Tibial artery (tissue), 4 donors: ENCODE measurements at regions not wholly inside any gene's neighbourhood (a gene's known extent, or its start where the extent isn't known, plus 50 kb on each side); places are given as distances from the start of the nearest gene placed in this dataset.
"Not testable (repeated sequence)": the region's sequence is repeated elsewhere in the genome, so short reads cannot be mapped to it uniquely, and the experiment has no call there.

Source experiments
- DNase-seq, 2 donors: peaks; one replicate each; pipeline ENCODE4 v3.0.0-alpha.2; 2019
- H3K27ac ChIP-seq, 2 donors: fragments of 200-600 bp; sonication (generic) in 1 of 2; 1 replicate in 1 of 2; 2 replicates in 1 of 2; pipeline ENCODE4 v1.5.1; 2018 to 2019; ENCODE audit warnings: mild to moderate bottlenecking in 1 of 2
- H3K27me3 ChIP-seq, 2 donors: fragments of 200-600 bp; sonication (generic) in 1 of 2; one replicate each; pipeline versions ENCODE4 v1.5.1 to v1.6.0; 2016 to 2019
- H3K36me3 ChIP-seq, 3 donors: fragments of 200-600 bp; sonication (generic) in 2 of 3; one replicate each; pipeline ENCODE4 v1.5.1; 2016 to 2019; ENCODE audit warnings: mild to moderate bottlenecking in 2 of 3
- H3K4me1 ChIP-seq, 4 donors: fragments of 200-600 bp; sonication (generic) in 2 of 4; 1 replicate in 3 of 4; 2 replicates in 1 of 4; pipeline ENCODE4 v1.5.1; 2016 to 2019
- H3K4me3 ChIP-seq, 2 donors: fragments of 200-600 bp; sonication (generic) in 1 of 2; 1 replicate in 1 of 2; 2 replicates in 1 of 2; pipeline ENCODE4 v1.5.1; 2018 to 2019; ENCODE audit warnings: mild to moderate bottlenecking in 2 of 2
- H3K9me3 ChIP-seq, 3 donors: fragments of 200-600 bp; sonication (generic) in 1 of 3; one replicate each; pipeline ENCODE4 v1.5.1; 2016 to 2019
- intact Hi-C: fragments of 100-400 bp; cut with DNase I; formaldehyde crosslinking; loops from one replicate; pipeline ENCODE4 v1.15.0; 2023; ENCODE audit warnings: low total_unique reads
- TF ChIP-seq, protein P1 (sequence below), 2 experiments: fragments of 200-600 bp in 1 of 2; fragments of 450-650 bp in 1 of 2; IDR thresholded peaks; one replicate each; pipeline ENCODE4 v1.5.1; 2017 to 2019; ENCODE audit warnings: antibody characterized with exemption in 2 of 2, mild to moderate bottlenecking in 1 of 2, moderate library complexity in 1 of 2

DNA sequence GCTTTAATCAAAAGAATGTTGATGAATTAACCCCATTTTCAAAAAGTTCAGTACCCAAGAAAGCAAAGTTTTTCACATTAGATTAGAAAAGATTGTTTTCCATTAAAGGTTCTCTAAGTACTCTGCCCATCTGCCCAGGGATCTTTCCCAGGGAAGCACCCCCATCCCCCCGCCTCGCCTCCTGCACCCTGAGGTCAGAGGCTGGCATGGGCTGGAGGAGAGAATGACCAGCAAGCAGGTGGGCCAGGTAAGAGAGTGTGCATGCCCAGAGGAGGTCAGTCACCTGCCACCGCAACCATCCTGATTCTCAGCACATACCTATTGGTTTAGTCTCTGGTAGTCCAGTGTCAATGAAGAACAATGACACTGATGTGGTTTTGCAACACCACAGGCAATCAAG, 279.4 kb upstream of the ZNF507 start:
- H3K27ac ChIP-seq, result no peak overlapping the region
- no peaks in the 10 kb centered on the region for H3K9me3 ChIP-seq

DNA sequence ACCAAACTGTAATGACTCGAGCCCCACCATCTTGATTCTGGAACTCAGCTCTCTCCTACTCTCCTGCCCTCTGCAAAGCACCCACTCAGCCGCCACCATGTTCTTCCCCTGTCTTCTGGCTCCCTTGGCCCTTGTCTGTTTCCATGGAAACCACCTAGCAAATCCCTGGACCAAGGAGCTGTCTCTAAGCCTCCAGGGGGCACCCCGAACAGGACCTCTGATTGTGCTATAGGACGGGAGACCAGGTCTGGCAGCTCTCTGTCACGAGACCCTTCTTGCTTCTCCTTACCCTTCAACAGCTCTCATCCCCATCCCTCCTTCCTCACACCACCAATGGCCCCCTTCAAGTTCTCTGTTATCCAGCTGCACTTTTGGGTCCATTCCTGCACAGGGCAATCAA, 277.7 kb upstream of the ZNF507 start:
- intact Hi-C loops, result no loop called here
- TF ChIP-seq, protein P1, sequence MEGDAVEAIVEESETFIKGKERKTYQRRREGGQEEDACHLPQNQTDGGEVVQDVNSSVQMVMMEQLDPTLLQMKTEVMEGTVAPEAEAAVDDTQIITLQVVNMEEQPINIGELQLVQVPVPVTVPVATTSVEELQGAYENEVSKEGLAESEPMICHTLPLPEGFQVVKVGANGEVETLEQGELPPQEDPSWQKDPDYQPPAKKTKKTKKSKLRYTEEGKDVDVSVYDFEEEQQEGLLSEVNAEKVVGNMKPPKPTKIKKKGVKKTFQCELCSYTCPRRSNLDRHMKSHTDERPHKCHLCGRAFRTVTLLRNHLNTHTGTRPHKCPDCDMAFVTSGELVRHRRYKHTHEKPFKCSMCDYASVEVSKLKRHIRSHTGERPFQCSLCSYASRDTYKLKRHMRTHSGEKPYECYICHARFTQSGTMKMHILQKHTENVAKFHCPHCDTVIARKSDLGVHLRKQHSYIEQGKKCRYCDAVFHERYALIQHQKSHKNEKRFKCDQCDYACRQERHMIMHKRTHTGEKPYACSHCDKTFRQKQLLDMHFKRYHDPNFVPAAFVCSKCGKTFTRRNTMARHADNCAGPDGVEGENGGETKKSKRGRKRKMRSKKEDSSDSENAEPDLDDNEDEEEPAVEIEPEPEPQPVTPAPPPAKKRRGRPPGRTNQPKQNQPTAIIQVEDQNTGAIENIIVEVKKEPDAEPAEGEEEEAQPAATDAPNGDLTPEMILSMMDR (IDR thresholded peaks at IDR 0.05), result no peak
- no peaks in the 10 kb centered on the region for H3K4me1 ChIP-seq

More for the DNA sequence above, 279.4 kb upstream of the ZNF507 start:
- Histone ChIP-seq H3K4me3 (no peak overlapping the region), H3K4me1 (no peaks in the 10 kb centered on the region), H3K36me3 (no peaks in the 10 kb centered on the region), H3K27me3 (peaks cover 0 to 3% of the 10 kb centered on the region in 2 donors)
- TF ChIP-seq, protein P1 (IDR thresholded peaks at IDR 0.05), result no peak
- no peak for DNase-seq
- intact Hi-C loops, result no loop called here

DNA sequence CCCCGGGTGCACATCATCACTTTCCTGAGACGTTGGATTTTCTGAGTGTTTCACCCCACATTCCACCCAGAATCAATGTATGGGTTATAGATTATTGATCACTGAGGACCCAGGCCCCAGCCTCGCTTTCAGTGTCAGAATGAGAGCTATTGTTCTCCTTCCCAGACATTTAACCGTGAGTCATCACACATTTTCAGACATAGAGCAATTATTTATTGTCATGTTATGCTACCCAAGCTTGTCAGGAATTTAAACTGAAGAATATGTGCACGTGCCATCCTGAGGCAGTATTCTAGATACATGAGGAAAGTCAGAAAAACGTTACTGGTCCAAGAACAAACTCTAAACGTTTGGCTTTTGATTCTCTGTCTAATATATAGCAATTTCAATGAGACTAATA, 276.6 kb upstream of the ZNF507 start:
- Histone ChIP-seq H3K27me3 (peaks cover 0 to 3% of the 10 kb centered on the region in 2 donors), H3K4me3 (no peak overlapping the region), H3K4me1 (no peaks in the 10 kb centered on the region), H3K27ac (no peak overlapping the region), H3K36me3 (no peaks in the 10 kb centered on the region), H3K9me3 (no peaks in the 10 kb centered on the region)
- no peak for DNase-seq
- TF ChIP-seq, protein P1 (IDR thresholded peaks at IDR 0.05), result no peak
- intact Hi-C loops, result no loop called here

More for the DNA sequence above, 277.7 kb upstream of the ZNF507 start:
- Histone ChIP-seq H3K27me3 (peaks cover 0 to 3% of the 10 kb centered on the region in 2 donors), H3K9me3 (no peaks in the 10 kb centered on the region), H3K4me3 (no peak overlapping the region), H3K36me3 (no peaks in the 10 kb centered on the region), H3K27ac (no peak overlapping the region)
- DNase-seq, result no peak

DNA sequence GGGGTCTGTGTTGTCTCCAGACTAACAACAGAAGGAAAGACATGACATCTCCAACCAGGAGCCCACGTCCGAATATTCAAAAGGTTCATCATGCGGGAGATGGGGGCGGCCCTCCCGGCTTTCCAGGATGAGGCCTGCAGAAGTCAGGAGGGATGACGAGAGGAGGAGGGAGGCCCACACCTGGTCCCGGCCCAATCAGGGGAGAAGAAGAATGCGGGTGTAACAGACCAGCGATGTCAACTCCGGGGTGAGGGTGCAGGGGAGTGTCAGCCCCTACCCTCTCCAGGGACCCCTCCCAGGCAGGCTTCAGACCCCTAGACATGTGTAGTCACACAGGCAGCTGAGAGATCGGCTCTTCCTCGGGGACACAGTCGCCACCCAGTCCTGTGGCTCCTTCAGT, 275.3 kb upstream of the ZNF507 start:
- H3K4me3 ChIP-seq, result no peak overlapping the region
- TF ChIP-seq, protein P1 (IDR thresholded peaks at IDR 0.05), result no peak
- no peaks in the 10 kb centered on the region for H3K36me3 ChIP-seq
- intact Hi-C loops, result no loop called here
- H3K27me3 ChIP-seq, result peaks cover 0 to 3% of the 10 kb centered on the region in 2 donors
- H3K9me3 ChIP-seq, result no peaks in the 10 kb centered on the region
- H3K27ac ChIP-seq, result no peak overlapping the region
- H3K4me1 ChIP-seq, result no peaks in the 10 kb centered on the region
- DNase-seq, result no peak

DNA sequence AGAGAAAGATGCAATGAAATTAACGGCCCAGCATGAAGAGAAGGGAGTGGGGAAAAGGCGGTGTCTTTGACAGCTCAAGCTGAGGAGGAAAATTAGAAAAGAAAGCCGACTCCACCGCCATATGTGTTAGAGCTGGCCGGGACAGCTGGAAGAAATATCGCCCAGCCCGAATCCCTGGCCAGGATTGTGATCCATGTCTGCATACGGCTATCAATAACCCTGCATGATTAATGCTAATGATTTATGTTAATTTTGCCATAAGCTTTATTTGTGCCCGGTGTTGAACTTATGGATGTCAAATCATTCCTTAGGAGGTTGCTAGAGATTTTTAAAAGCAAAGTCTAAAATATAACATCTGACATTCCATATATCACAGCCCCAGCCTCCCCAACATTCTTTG, 263.4 kb upstream of the ZNF507 start:
- H3K36me3 ChIP-seq, result no peaks in the 10 kb centered on the region
- TF ChIP-seq, protein P1 (IDR thresholded peaks at IDR 0.05), result no peak
- no peak overlapping the region for H3K27ac ChIP-seq
- DNase-seq, result no peak
- no peaks in the 10 kb centered on the region for H3K4me1 ChIP-seq
- H3K4me3 ChIP-seq, result no peak overlapping the region
- intact Hi-C loops, result no loop called here
- no peaks in the 10 kb centered on the region for H3K9me3 ChIP-seq
- no peaks in the 10 kb centered on the region for H3K27me3 ChIP-seq

DNA sequence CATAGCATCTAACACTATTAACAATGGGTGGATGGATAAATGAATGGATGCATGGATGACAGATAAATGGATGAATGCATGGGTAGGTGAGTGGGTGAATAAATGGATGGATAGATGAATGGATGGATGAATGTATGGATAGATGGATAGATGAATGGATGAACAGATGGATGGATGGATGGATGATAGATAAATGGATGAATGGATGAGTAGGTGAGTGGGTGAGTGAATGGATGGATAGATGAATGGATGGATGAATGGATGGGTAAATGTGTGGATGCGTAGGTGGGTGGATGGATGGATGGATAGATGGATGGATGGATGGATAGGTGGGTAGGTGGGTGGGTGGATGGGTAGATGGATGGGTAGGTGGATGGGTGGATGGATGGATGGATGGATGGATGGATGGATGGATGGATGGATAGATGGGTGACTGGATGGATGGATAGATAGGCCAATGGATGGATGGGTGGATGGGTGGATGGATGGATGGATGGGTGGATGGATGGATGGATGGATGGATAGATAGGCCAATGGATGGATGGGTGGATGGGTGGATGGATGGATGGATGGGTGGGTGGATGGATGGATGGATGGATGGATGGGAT, 260.6 kb upstream of the ZNF507 start:
- H3K27ac ChIP-seq, H3K9me3 ChIP-seq, H3K4me3 ChIP-seq, H3K27me3 ChIP-seq, H3K4me1 ChIP-seq, DNase-seq, intact Hi-C loops, H3K36me3 ChIP-seq: not testable (repeated sequence)
